H9 (cell line): ENCODE measurements at regions not wholly inside any gene's neighbourhood (a gene's known extent, or its start where the extent isn't known, plus 50 kb on each side); places are given as distances from the start of the nearest gene placed in this dataset.

Source experiments
- DNase-seq: peaks from one replicate; pipeline ENCODE4 v3.0.0-alpha.2; 2017
- H2AFZ ChIP-seq: one replicate; pipeline ENCODE4 v1.6.1; 2013; ENCODE audit warnings: mild to moderate bottlenecking, low read length, control low read depth, moderate library complexity
- H2AK5ac ChIP-seq: 2 replicates; pipeline ENCODE4 v1.6.1; 2013; ENCODE audit warnings: low read length, control low read depth, mixed read lengths; ENCODE audit not compliant: insufficient read length
- H2BK120ac ChIP-seq: one replicate; pipeline ENCODE4 v1.6.1; 2013; ENCODE audit warnings: low read depth, mild to moderate bottlenecking, low read length, control low read depth, inconsistent platforms; ENCODE audit not compliant: poor library complexity, severe bottlenecking
- H2BK12ac ChIP-seq: 2 replicates; pipeline ENCODE4 v1.6.1; 2013; ENCODE audit warnings: low read length, control low read depth, mixed read lengths, low read depth; ENCODE audit not compliant: insufficient read length
- H2BK15ac ChIP-seq: 2 replicates; pipeline ENCODE4 v1.6.1; 2013; ENCODE audit warnings: low read depth, low read length, control low read depth
- H2BK20ac ChIP-seq: one replicate; pipeline ENCODE4 v1.6.1; 2013; ENCODE audit warnings: low read depth, mild to moderate bottlenecking, low read length, control low read depth, inconsistent platforms; ENCODE audit not compliant: poor library complexity, severe bottlenecking
- H2BK5ac ChIP-seq: 2 replicates; pipeline ENCODE4 v1.6.1; 2013; ENCODE audit warnings: low read length, control low read depth, mixed read lengths; ENCODE audit not compliant: insufficient read length
- H3K14ac ChIP-seq: 2 replicates; pipeline ENCODE4 v1.6.1; 2013; ENCODE audit warnings: low read length, control low read depth; ENCODE audit not compliant: insufficient read depth
- H3K18ac ChIP-seq: 2 replicates; pipeline ENCODE4 v1.6.1; 2013; ENCODE audit warnings: low read depth, mild to moderate bottlenecking, mixed read lengths, low read length, control low read depth; ENCODE audit not compliant: insufficient read length
- H3K23ac ChIP-seq: 2 replicates; pipeline ENCODE4 v1.6.1; 2013; ENCODE audit warnings: low read length, control low read depth, mixed read lengths, low read depth; ENCODE audit not compliant: insufficient read length
- H3K23me2 ChIP-seq: 2 replicates; pipeline ENCODE4 v1.6.1; 2013; ENCODE audit warnings: low read depth, mild to moderate bottlenecking, mixed read lengths, low read length, control low read depth; ENCODE audit not compliant: insufficient read length, poor library complexity, severe bottlenecking
- H3K27ac ChIP-seq: 2 replicates; pipeline ENCODE4 v1.5.1; 2013; ENCODE audit warnings: low read length, control low read depth, mixed read lengths, low read depth; ENCODE audit not compliant: insufficient read length
- H3K27me3 ChIP-seq: 2 replicates; pipeline ENCODE4 v1.6.1; 2013; ENCODE audit warnings: low read length, control low read depth, inconsistent platforms; ENCODE audit not compliant: insufficient read depth
- H3K4ac ChIP-seq: 2 replicates; pipeline ENCODE4 v1.6.1; 2013; ENCODE audit warnings: low read depth, mild to moderate bottlenecking, control low read depth, inconsistent platforms, low read length, moderate library complexity
- H3K4me1 ChIP-seq: 2 replicates; pipeline ENCODE4 v1.6.1; 2013; ENCODE audit warnings: low read length, control low read depth, inconsistent platforms; ENCODE audit not compliant: insufficient read depth
- H3K4me2 ChIP-seq: 2 replicates; pipeline ENCODE4 v1.6.1; 2013; ENCODE audit warnings: low read length, control low read depth, mixed read lengths; ENCODE audit not compliant: insufficient read length, insufficient read depth
- H3K56ac ChIP-seq: 2 replicates; pipeline ENCODE4 v1.6.1; 2013; ENCODE audit warnings: low read depth, mild to moderate bottlenecking, mixed read lengths, low read length, control low read depth; ENCODE audit not compliant: insufficient read length
- H3K79me1 ChIP-seq: 2 replicates; pipeline ENCODE4 v1.6.1; 2013; ENCODE audit warnings: low read depth, mild to moderate bottlenecking, moderate library complexity, low read length, control low read depth, inconsistent platforms; ENCODE audit not compliant: insufficient read depth, poor library complexity, severe bottlenecking
- H3K79me2 ChIP-seq: 2 replicates; pipeline ENCODE4 v1.6.1; 2013; ENCODE audit warnings: low read length, control low read depth, inconsistent platforms; ENCODE audit not compliant: insufficient read depth
- H3K9ac ChIP-seq: 2 replicates; pipeline ENCODE4 v1.6.1; 2013; ENCODE audit warnings: low read length, control low read depth, mixed read lengths; ENCODE audit not compliant: insufficient read length; ENCODE audit errors: extremely low read depth
- H3K9me3 ChIP-seq: one replicate; pipeline ENCODE4 v1.6.1; 2013; ENCODE audit warnings: low read depth, low read length, inconsistent platforms; ENCODE audit not compliant: control insufficient read depth
- H3T11ph ChIP-seq: one replicate; pipeline ENCODE4 v1.6.1; 2013; ENCODE audit warnings: mild to moderate bottlenecking, low read length, control low read depth, inconsistent platforms
- H4K20me1 ChIP-seq: one replicate; pipeline ENCODE4 v1.6.1; 2013; ENCODE audit not compliant: control insufficient read depth, insufficient read length, insufficient read depth
- H4K5ac ChIP-seq: 2 replicates; pipeline ENCODE4 v1.6.1; 2013; ENCODE audit warnings: low read depth, mild to moderate bottlenecking, mixed read lengths, low read length, control low read depth; ENCODE audit not compliant: insufficient read length
- H4K8ac ChIP-seq: replicated peaks from 2 replicates; pipeline ENCODE4 v1.6.1; 2013; ENCODE audit warnings: low read length, control low read depth, mixed read lengths, low read depth; ENCODE audit not compliant: insufficient read length
- H4K91ac ChIP-seq: 2 replicates; pipeline ENCODE4 v1.6.1; 2013; ENCODE audit warnings: low read depth, mild to moderate bottlenecking, moderate library complexity, mixed read lengths, low read length, control low read depth; ENCODE audit not compliant: insufficient read length
- H3K27ac Mint-ChIP-seq, 3 experiments: 2 replicates in 2 of 3; 3 replicates in 1 of 3; pipeline ENCODE4 v1.8.0; 2020 to 2021; ENCODE audit warnings: mixed read lengths in 3 of 3, mild to moderate bottlenecking in 1 of 3, moderate library complexity in 1 of 3
- H3K27me3 Mint-ChIP-seq: 2 replicates; pipeline ENCODE4 v1.8.0; 2021; ENCODE audit warnings: low read depth, mild to moderate bottlenecking, moderate library complexity, mixed read lengths
- H3K36me3 Mint-ChIP-seq, 3 experiments: 2 replicates in 2 of 3; 3 replicates in 1 of 3; pipeline ENCODE4 v1.8.0; 2020 to 2021; ENCODE audit warnings: low read depth in 3 of 3, mixed read lengths in 3 of 3; ENCODE audit not compliant: insufficient read depth in 1 of 3
- H3K4me1 Mint-ChIP-seq, 2 experiments: 2 replicates each; pipeline ENCODE4 v1.8.0; 2020; ENCODE audit warnings: mixed read lengths in 2 of 2
- H3K4me3 Mint-ChIP-seq, 2 experiments: 2 replicates in 1 of 2; 3 replicates in 1 of 2; pipeline ENCODE4 v1.8.0; 2020 to 2021; ENCODE audit warnings: mild to moderate bottlenecking in 2 of 2, mixed read lengths in 2 of 2, moderate library complexity in 1 of 2
- H3K9me3 Mint-ChIP-seq, 2 experiments: 2 replicates in 1 of 2; 3 replicates in 1 of 2; pipeline ENCODE4 v1.8.0; 2020; ENCODE audit warnings: mild to moderate bottlenecking in 2 of 2, mixed read lengths in 2 of 2, moderate library complexity in 1 of 2
- CTCF ChIP-seq: fragments of 200-600 bp; sonication (generic); conservative IDR thresholded peaks from 3 replicates; pipeline ENCODE4 v1.8.0; 2021; ENCODE audit warnings: antibody characterized with exemption, mild to moderate bottlenecking
- WGBS: extraction: QIAGEN DNeasy Blood & Tissue Kit; methylation state at CpG from one replicate; pipeline ENCODE4 v1.1.7; 2013; ENCODE audit warnings: missing lambda C conversion rate, low lambda C conversion rate, mixed read lengths; ENCODE audit not compliant: insufficient read length; ENCODE audit errors: extremely low coverage; 5-methylcytosine and 5-hydroxymethylcytosine counted together

- no peak overlapping the region for H4K91ac ChIP-seq
- Mint-ChIP-seq H3K9me3 (no peaks in the 10 kb centered on the region), H3K27me3 (no peaks in the 10 kb centered on the region), H3K27ac (no peak overlapping the region; a peak in 1 of 7 replicates), H3K4me1 (peaks cover 15 to 16% of the 10 kb centered on the region in 2 experiments), H3K4me3 (no peak overlapping the region), H3K36me3 (no peaks in the 10 kb centered on the region)
- no peak overlapping the region for H3K27ac ChIP-seq
- H3K18ac ChIP-seq = no peak overlapping the region
- TF ChIP-seq CTCF = no peak
- H3K23ac ChIP-seq = no peak overlapping the region
- H3T11ph ChIP-seq = no peak overlapping the region
- H2BK5ac ChIP-seq = no peak overlapping the region
- H3K27me3 ChIP-seq = no peaks in the 10 kb centered on the region
- no peaks in the 10 kb centered on the region for H3K79me2 ChIP-seq
- H3K79me1 ChIP-seq = no peaks in the 10 kb centered on the region
- H2AK5ac ChIP-seq = no peak overlapping the region
- H3K56ac ChIP-seq = no peak overlapping the region
- H3K9me3 ChIP-seq = no peaks in the 10 kb centered on the region
- DNase-seq = no peak
- no peaks in the 10 kb centered on the region for H3K23me2 ChIP-seq
- no peak overlapping the region for H3K9ac ChIP-seq
- H2BK120ac ChIP-seq = no peak overlapping the region
- H4K5ac ChIP-seq = no peak overlapping the region
- H2AFZ ChIP-seq = no peak overlapping the region
- H2BK15ac ChIP-seq = no peak overlapping the region
- no peak overlapping the region for H2BK12ac ChIP-seq
- H3K14ac ChIP-seq = no peak overlapping the region
- H4K8ac ChIP-seq = no peak overlapping the region
- no peak overlapping the region for H2BK20ac ChIP-seq
- no peak overlapping the region for H3K4ac ChIP-seq
- H3K4me2 ChIP-seq = no peak overlapping the region
- peaks cover 9% of the 10 kb centered on the region; the same call in 1 of the 2 replicates for H3K4me1 ChIP-seq
- no peaks in the 10 kb centered on the region for H4K20me1 ChIP-seq
- no CpG with 5 or more reads among the region's 11 CpGs for WGBS
These were observed 69.8 kb upstream of the STEAP1B start for GRCh38 chr7:22569586-22570321.
